ENCODE measurements at regions not wholly inside any gene's neighbourhood (a gene's known extent, or its start where the extent isn't known, plus 50 kb on each side); places are given as distances from the start of the nearest gene placed in this dataset.

- TF ChIP-seq AR (CRISPR knock-in tag; IDR thresholded peaks at IDR 0.05) (no peak), ESRRA (CRISPR knock-in tag; IDR thresholded peaks at IDR 0.05; ENCODE audit: borderline replicate concordance) (no peak), TP53 (CRISPR knock-in tag; IDR thresholded peaks at IDR 0.05) (no peak), NFYB (CRISPR knock-in tag; conservative IDR thresholded peaks at IDR 0.05; ENCODE audit: low read depth) (no peak), MXD4 (CRISPR knock-in tag; IDR thresholded peaks at IDR 0.05; ENCODE audit: borderline replicate concordance) (no peak), PRRX2 (CRISPR knock-in tag; IDR thresholded peaks at IDR 0.05) (no peak)
- TF ChIP-seq, protein P1, sequence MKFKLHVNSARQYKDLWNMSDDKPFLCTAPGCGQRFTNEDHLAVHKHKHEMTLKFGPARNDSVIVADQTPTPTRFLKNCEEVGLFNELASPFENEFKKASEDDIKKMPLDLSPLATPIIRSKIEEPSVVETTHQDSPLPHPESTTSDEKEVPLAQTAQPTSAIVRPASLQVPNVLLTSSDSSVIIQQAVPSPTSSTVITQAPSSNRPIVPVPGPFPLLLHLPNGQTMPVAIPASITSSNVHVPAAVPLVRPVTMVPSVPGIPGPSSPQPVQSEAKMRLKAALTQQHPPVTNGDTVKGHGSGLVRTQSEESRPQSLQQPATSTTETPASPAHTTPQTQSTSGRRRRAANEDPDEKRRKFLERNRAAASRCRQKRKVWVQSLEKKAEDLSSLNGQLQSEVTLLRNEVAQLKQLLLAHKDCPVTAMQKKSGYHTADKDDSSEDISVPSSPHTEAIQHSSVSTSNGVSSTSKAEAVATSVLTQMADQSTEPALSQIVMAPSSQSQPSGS (CRISPR knock-in tag; IDR thresholded peaks at IDR 0.05; ENCODE audit: borderline replicate concordance, low read depth) = no peak
- TF ChIP-seq, protein P2, sequence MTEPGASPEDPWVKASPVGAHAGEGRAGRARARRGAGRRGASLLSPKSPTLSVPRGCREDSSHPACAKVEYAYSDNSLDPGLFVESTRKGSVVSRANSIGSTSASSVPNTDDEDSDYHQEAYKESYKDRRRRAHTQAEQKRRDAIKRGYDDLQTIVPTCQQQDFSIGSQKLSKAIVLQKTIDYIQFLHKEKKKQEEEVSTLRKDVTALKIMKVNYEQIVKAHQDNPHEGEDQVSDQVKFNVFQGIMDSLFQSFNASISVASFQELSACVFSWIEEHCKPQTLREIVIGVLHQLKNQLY (CRISPR knock-in tag; IDR thresholded peaks at IDR 0.05) = no peak
Observed at GRCh38 chr11:112605093-112605666, 344.5 kb upstream of the PLET1 start (continued).

DNA sequence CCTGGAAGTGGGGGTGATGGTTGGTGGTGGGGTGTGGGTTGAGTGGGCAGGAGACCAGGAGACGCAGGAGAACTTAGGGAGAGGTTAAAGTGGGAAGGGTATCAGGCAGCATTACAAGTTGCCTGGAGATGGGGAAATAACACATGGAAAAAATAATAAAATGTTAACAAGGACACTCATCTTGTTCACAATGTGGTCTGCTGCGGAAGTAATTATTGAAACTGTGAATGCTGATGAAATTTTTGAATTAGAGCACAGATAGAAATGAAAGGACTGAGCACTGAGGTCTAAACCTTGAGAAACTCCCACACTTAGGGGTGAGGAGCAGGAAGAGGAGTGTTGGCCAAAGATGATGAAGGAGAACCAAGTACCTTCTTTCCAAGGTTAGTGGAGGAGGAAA is 346.0 kb upstream of the PLET1 start:
- POLR2A ChIA-PET = no interaction called here
- CTCF ChIA-PET = no interaction called here

GRCh38 chr11:112608509-112608908 is 347.8 kb upstream of the PLET1 start:
- Mint-ChIP-seq H3K4me1 (peaks cover 28% of the 10 kb centered on the region), H3K9me3 (0 out of 2 replicates have a peak, but pooled peaks cover 4% of the 10 kb centered on the region), H3K27me3 (ENCODE audit: low read depth) (no peaks in the 10 kb centered on the region; the same call in 1 of the 2 replicates), H3K4me3 (no peak overlapping the region), H3K36me3 (no peaks in the 10 kb centered on the region), H3K27ac (no peak overlapping the region)
- DNase-seq (ENCODE audit: low spot score) (no peak), ATAC-seq (no peak)
- ChIA-PET POLR2A (no interaction called here), CTCF (no interaction called here)
- TF ChIP-seq, protein P3, sequence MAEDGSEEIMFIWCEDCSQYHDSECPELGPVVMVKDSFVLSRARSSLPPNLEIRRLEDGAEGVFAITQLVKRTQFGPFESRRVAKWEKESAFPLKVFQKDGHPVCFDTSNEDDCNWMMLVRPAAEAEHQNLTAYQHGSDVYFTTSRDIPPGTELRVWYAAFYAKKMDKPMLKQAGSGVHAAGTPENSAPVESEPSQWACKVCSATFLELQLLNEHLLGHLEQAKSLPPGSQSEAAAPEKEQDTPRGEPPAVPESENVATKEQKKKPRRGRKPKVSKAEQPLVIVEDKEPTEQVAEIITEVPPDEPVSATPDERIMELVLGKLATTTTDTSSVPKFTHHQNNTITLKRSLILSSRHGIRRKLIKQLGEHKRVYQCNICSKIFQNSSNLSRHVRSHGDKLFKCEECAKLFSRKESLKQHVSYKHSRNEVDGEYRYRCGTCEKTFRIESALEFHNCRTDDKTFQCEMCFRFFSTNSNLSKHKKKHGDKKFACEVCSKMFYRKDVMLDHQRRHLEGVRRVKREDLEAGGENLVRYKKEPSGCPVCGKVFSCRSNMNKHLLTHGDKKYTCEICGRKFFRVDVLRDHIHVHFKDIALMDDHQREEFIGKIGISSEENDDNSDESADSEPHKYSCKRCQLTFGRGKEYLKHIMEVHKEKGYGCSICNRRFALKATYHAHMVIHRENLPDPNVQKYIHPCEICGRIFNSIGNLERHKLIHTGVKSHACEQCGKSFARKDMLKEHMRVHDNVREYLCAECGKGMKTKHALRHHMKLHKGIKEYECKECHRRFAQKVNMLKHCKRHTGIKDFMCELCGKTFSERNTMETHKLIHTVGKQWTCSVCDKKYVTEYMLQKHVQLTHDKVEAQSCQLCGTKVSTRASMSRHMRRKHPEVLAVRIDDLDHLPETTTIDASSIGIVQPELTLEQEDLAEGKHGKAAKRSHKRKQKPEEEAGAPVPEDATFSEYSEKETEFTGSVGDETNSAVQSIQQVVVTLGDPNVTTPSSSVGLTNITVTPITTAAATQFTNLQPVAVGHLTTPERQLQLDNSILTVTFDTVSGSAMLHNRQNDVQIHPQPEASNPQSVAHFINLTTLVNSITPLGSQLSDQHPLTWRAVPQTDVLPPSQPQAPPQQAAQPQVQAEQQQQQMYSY (CRISPR knock-in tag; IDR thresholded peaks at IDR 0.05) = no peak
- TF ChIP-seq, protein P2 (CRISPR knock-in tag; IDR thresholded peaks at IDR 0.05) = no peak
- TF ChIP-seq, protein P4, sequence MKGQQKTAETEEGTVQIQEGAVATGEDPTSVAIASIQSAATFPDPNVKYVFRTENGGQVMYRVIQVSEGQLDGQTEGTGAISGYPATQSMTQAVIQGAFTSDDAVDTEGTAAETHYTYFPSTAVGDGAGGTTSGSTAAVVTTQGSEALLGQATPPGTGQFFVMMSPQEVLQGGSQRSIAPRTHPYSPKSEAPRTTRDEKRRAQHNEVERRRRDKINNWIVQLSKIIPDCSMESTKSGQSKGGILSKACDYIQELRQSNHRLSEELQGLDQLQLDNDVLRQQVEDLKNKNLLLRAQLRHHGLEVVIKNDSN (CRISPR knock-in tag; IDR thresholded peaks at IDR 0.05) = no peak
- TF ChIP-seq, protein P5, sequence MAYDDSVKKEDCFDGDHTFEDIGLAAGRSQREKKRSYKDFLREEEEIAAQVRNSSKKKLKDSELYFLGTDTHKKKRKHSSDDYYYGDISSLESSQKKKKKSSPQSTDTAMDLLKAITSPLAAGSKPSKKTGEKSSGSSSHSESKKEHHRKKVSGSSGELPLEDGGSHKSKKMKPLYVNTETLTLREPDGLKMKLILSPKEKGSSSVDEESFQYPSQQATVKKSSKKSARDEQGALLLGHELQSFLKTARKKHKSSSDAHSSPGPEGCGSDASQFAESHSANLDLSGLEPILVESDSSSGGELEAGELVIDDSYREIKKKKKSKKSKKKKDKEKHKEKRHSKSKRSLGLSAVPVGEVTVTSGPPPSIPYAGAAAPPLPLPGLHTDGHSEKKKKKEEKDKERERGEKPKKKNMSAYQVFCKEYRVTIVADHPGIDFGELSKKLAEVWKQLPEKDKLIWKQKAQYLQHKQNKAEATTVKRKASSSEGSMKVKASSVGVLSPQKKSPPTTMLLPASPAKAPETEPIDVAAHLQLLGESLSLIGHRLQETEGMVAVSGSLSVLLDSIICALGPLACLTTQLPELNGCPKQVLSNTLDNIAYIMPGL (CRISPR knock-in tag; IDR thresholded peaks at IDR 0.05) = no peak
- TF ChIP-seq ZNF138 (CRISPR knock-in tag; conservative IDR thresholded peaks at IDR 0.05) (no peak), ATF6 (CRISPR knock-in tag; IDR thresholded peaks at IDR 0.05) (no peak), ZNF317 (CRISPR knock-in tag; IDR thresholded peaks at IDR 0.05; ENCODE audit: borderline replicate concordance, low read depth) (no peak)

More for the DNA sequence above, 346.0 kb upstream of the PLET1 start:
- no peak overlapping the region for H3K4me3 Mint-ChIP-seq
- H3K4me1 Mint-ChIP-seq = peaks cover 12% of the 10 kb centered on the region
- ATAC-seq (no peak), DNase-seq (ENCODE audit: low spot score) (no peak)
- TF ChIP-seq ZNF232 (CRISPR knock-in tag; IDR thresholded peaks at IDR 0.05) (no peak), FOXP1 (CRISPR knock-in tag; IDR thresholded peaks at IDR 0.05; ENCODE audit: borderline replicate concordance) (no peak), GTF2I (CRISPR knock-in tag; conservative IDR thresholded peaks at IDR 0.05) (no peak), OVOL2 (CRISPR knock-in tag; IDR thresholded peaks at IDR 0.05; ENCODE audit: borderline replicate concordance) (no peak), HMGA2 (CRISPR knock-in tag; IDR thresholded peaks at IDR 0.05) (no peak), GABPB1 (CRISPR knock-in tag; IDR thresholded peaks at IDR 0.05) (no peak), TEAD4 (CRISPR knock-in tag; IDR thresholded peaks at IDR 0.05) (no peak), NR2C2 (CRISPR knock-in tag; IDR thresholded peaks at IDR 0.05) (no peak), RELA (CRISPR knock-in tag; IDR thresholded peaks at IDR 0.05; ENCODE audit: borderline replicate concordance) (no peak), ZNF671 (CRISPR knock-in tag; IDR thresholded peaks at IDR 0.05) (no peak), MYBL2 (CRISPR knock-in tag; IDR thresholded peaks at IDR 0.05) (no peak), NFATC4 (CRISPR knock-in tag; IDR thresholded peaks at IDR 0.05) (no peak), ZNF396 (CRISPR knock-in tag; IDR thresholded peaks at IDR 0.05; ENCODE audit: borderline replicate concordance) (no peak), KAT7 (CRISPR knock-in tag; IDR thresholded peaks at IDR 0.05; ENCODE audit: borderline replicate concordance) (no peak), CREB1 (CRISPR knock-in tag; IDR thresholded peaks at IDR 0.05) (no peak)
- no peaks in the 10 kb centered on the region; the same call in 1 of the 2 replicates for H3K27me3 Mint-ChIP-seq (ENCODE audit: low read depth)
- no peak overlapping the region for H3K27ac Mint-ChIP-seq
- 0 out of 2 replicates have a peak, but pooled peaks cover 4% of the 10 kb centered on the region for H3K9me3 Mint-ChIP-seq
- no peaks in the 10 kb centered on the region for H3K36me3 Mint-ChIP-seq

All from WTC11 (cell line).